Uterus (tissue), 2 donors: ENCODE measurements at regions not wholly inside any gene's neighbourhood (a gene's known extent, or its start where the extent isn't known, plus 50 kb on each side); places are given as distances from the start of the nearest gene placed in this dataset.

Experiments
- POLR2A ChIP-seq, 2 donors: fragments of 450-650 bp; IDR thresholded peaks; one replicate each; pipeline ENCODE4 v1.6.1; 2016; ENCODE audit warnings: antibody characterized with exemption in 2 of 2, mild to moderate bottlenecking in 1 of 2, moderate library complexity in 1 of 2
- TF ChIP-seq, protein P1 (sequence below), 4 experiments: fragments of 200-600 bp in 2 of 4; fragments of 450-650 bp in 2 of 4; sonication (generic) in 2 of 4; IDR thresholded peaks; one replicate each; pipeline ENCODE4 v1.5.1; 2016 to 2019; ENCODE audit warnings: antibody characterized with exemption in 4 of 4, mild to moderate bottlenecking in 2 of 4, moderate library complexity in 1 of 4

DNA sequence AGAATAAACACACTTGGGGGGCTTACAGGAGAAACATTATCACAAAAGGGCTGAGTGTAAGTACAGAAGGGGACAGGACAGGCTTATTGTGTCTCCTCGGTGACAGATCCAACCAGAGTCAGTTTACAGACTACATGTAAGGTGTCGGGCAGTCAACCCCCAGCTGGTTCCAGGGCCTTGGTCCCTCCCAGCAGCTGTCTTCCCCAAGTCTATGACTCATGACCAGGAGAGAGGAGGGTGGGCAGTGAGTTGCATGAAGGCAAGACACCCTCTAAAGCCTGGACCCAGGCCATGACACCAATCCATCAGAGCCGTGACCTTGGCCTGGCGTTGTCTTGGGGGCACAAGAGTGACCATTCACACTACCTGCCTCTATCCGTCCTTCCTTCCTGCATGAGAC, 276.2 kb upstream of the CCL2 start:
- TF ChIP-seq POLR2A (IDR thresholded peaks at IDR 0.05): no peak
- TF ChIP-seq, protein P1, sequence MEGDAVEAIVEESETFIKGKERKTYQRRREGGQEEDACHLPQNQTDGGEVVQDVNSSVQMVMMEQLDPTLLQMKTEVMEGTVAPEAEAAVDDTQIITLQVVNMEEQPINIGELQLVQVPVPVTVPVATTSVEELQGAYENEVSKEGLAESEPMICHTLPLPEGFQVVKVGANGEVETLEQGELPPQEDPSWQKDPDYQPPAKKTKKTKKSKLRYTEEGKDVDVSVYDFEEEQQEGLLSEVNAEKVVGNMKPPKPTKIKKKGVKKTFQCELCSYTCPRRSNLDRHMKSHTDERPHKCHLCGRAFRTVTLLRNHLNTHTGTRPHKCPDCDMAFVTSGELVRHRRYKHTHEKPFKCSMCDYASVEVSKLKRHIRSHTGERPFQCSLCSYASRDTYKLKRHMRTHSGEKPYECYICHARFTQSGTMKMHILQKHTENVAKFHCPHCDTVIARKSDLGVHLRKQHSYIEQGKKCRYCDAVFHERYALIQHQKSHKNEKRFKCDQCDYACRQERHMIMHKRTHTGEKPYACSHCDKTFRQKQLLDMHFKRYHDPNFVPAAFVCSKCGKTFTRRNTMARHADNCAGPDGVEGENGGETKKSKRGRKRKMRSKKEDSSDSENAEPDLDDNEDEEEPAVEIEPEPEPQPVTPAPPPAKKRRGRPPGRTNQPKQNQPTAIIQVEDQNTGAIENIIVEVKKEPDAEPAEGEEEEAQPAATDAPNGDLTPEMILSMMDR (IDR thresholded peaks at IDR 0.05): no peak
